GM21723 (cell line): ENCODE measurements at regions not wholly inside any gene's neighbourhood (a gene's known extent, or its start where the extent isn't known, plus 50 kb on each side); places are given as distances from the start of the nearest gene placed in this dataset.
"Not testable (repeated sequence)": the region's sequence is repeated elsewhere in the genome, so short reads cannot be mapped to it uniquely, and the experiment has no call there.

Experiments
- ATAC-seq: cut with Tn5 transposase; IDR thresholded peaks from one replicate; pipeline ENCODE4 v1.9.1; 2021; ENCODE audit warnings: mild to moderate bottlenecking, moderate library complexity; ENCODE audit not compliant: unreplicated experiment

- ATAC-seq: no peak
Measured at GRCh38 chr22:49677495-49677889, 150.2 kb downstream of the BRD1 start.

- ATAC-seq: no peak
Measured at GRCh38 chr22:49676783-49677494, 150.7 kb downstream of the BRD1 start.

GRCh38 chr22:49676230-49676629, 151.4 kb downstream of the BRD1 start:
- ATAC-seq: no peak

GRCh38 chr22:49674479-49675050, 153.1 kb downstream of the BRD1 start:
- no peak for ATAC-seq

GRCh38 chr22:49673048-49673447, 154.6 kb downstream of the BRD1 start:
- ATAC-seq: no peak

GRCh38 chr22:49672014-49672516, 155.6 kb downstream of the BRD1 start:
- no peak for ATAC-seq

GRCh38 chr22:49671331-49672013, 156.2 kb downstream of the BRD1 start:
- no peak for ATAC-seq

GRCh38 chr22:49670456-49671330, 157.0 kb downstream of the BRD1 start:
- no peak for ATAC-seq

GRCh38 chr22:49669969-49670455, 157.7 kb downstream of the BRD1 start:
- ATAC-seq: not testable (repeated sequence)

- not testable (repeated sequence) for ATAC-seq
Measured at GRCh38 chr22:49669427-49669968, 158.2 kb downstream of the BRD1 start.

- no peak for ATAC-seq
Measured at GRCh38 chr22:49668402-49668801, 159.3 kb downstream of the BRD1 start.

- no peak for ATAC-seq
Measured at GRCh38 chr22:49667236-49667635, 160.4 kb downstream of the BRD1 start.

- no peak for ATAC-seq
Measured at GRCh38 chr22:49666146-49666809, 161.4 kb downstream of the BRD1 start.

GRCh38 chr22:49664891-49665290, 162.8 kb downstream of the BRD1 start:
- ATAC-seq: no peak

- no peak for ATAC-seq
Measured at GRCh38 chr22:49664371-49664881, 163.2 kb downstream of the BRD1 start.

- ATAC-seq: no peak
Measured at GRCh38 chr22:49663823-49664222, 163.8 kb downstream of the BRD1 start.

- ATAC-seq: no peak
Measured at GRCh38 chr22:49663311-49663711, 164.4 kb downstream of the BRD1 start.

GRCh38 chr22:49662681-49663080, 165.0 kb downstream of the BRD1 start:
- ATAC-seq: no peak

GRCh38 chr22:49660794-49661781, 166.6 kb downstream of the BRD1 start:
- ATAC-seq: no peak
